Right hindlimb (tissue), 1 donor: ENCODE measurements at regions not wholly inside any gene's neighbourhood (a gene's known extent, or its start where the extent isn't known, plus 50 kb on each side); places are given as distances from the start of the nearest gene placed in this dataset.

ENCODE experiments used
- DNase-seq: peaks from one replicate; pipeline ENCODE4 v3.0.0-alpha.2; 2018

DNA sequence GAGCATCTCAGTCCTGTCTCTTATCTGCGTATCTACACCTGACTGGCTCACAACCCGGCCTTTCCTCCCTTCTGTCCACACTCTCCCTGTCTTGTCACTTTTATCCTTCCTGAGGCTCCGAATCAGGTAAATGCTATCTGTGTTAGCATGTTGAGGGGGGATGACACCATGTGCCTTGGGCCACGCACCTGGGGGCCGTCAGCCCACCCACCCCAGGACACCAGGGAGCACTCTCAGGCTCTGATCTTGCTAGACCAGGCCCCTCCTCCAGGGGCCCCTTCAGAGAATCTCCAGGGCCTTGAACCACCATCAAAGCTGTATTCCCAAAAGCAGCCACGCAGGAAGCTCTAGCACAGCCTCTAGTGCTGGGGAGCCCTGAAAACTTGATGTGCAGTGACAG, 278.7 kb upstream of the SHH start:
- DNase-seq = no peak

DNA sequence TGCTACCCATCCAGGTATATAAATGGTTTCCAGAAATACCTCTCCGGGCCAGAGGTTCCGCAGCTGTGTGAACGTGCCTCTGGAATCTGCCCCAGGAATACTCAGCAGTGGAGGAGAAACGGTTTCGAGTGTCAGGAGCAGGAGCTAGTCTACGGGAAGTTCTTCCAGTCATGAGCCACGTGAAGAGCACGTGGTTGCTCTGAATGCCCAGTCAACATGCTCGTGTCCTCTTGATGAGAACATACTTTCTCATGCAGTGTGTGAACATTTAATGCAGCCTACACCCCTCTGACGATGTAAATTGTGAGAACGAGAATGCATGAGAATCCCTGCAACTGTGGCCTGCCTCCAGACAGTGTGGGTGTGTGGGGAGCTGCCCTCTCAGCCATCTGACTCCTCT, 277.0 kb upstream of the SHH start:
- no peak for DNase-seq

DNA sequence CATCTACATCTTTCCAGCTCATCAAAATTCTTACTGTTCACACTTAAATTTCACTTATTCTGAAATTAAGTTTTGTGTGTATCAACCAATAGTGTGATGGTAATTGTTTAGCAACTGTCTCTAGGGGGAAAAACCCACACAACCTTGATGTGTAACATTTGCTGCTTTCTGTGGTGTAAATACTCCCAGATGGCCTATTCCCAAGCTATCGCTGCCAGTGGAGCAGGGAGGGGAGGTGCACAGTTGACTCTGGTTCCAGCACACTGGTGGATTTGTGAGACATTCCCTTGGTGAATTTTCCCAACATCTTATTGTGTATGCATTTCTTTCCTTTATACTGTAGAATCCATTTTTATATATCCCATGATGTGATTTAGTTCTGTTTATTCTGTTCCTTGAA, 275.9 kb upstream of the SHH start:
- no peak for DNase-seq

DNA sequence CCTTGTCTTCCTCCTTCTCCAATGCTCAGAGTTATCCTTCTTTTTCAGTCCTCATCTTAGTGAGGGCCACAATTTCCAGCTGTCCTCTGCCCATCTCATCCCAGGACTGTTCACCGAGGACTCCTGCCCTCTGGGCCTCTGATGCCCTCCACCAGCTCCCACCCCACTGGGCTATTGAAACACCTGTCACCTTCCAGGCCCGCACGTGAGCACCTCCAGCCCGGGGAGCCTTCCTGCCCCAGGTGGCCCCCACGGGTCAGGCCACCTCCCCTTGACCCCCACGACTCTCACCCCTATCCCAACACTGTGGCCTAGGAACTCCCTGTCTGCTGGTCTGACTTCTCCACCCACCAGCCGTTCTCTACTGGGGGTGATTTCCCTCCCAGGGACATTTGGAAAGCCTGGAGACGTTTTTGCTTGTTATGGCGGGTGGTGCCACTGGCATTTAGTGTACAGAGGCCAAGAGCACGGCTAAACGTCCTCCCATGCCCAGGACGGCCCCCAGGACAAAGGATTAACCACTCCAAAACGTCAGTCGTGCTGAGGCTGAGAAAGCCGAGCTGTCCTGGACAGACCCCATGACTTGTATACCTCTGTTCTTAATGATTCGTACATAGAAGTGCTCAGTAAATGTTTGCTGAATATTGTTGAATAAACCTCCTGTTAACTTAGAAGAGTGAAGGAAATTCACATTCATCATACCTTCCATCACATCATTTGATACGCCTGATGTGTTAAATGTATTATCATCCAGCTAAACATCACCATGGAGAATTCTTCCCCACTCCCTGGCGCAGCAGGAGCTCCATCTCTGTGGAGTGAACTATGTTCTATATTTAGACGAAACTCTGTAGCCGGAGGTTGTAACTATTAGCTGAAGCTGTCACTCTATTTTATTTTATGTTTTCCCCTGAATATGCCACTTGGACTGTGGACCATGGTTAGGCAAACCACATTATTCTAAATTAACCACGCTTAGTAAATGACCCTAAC, 270.1 kb upstream of the SHH start:
- DNase-seq = no peak

DNA sequence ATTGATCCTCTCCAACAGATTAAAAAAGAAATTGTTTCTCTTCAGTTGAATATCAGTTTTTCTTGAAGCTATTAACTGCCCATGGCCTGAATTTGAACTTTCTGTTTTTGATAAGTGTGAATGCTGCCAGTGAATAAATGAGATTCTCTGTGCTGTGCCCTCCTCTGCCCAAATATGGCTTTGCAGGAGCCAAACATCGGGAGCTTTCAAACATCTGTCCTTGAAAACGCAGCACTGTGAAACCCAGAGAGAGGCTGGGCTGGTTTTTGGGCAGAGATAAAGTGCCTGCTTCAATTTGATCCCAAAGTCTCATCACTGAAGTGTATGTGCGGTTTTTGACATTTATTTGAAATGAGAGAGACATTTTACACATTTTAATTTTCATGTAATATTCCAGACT, 268.3 kb upstream of the SHH start:
- no peak for DNase-seq

DNA sequence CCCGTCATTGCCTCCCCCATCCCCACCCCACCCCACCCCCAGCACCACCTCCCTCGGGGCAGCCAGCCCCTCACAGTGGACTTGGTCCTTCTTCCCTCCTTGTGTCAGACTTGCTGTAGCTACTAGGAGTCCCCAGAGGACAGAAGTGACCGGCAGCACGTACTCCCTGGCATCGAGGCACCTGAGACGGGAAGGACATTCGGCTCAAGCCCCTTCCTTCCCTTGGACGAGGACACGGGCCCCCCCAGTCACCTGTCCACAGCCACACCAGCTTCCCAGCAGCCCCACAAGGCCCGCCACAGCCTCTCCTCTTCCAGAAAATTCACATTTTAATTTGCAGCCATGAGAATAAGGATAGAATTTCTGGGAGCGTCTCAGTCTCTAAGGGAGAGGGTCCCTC, 267.8 kb upstream of the SHH start:
- no peak for DNase-seq

DNA sequence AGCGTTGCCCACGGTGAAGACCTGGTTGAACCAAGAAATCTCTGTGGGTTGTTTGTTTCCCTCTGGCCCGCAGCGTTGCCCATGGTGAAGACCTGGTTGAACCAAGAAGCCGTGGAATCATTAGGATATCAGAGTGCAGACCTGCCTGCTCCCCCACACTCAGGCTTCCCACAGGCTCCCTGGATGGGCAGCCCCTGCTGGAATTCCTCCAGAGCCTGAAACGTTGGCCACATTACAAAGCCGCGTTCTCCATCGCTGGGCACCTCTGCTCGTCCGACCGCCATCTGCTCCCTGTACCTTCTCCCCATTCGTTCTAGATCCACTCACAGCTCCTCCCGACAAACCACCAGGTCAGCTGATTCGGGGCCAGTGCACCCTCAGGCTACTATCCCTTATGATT, 266.9 kb upstream of the SHH start:
- DNase-seq = no peak

DNA sequence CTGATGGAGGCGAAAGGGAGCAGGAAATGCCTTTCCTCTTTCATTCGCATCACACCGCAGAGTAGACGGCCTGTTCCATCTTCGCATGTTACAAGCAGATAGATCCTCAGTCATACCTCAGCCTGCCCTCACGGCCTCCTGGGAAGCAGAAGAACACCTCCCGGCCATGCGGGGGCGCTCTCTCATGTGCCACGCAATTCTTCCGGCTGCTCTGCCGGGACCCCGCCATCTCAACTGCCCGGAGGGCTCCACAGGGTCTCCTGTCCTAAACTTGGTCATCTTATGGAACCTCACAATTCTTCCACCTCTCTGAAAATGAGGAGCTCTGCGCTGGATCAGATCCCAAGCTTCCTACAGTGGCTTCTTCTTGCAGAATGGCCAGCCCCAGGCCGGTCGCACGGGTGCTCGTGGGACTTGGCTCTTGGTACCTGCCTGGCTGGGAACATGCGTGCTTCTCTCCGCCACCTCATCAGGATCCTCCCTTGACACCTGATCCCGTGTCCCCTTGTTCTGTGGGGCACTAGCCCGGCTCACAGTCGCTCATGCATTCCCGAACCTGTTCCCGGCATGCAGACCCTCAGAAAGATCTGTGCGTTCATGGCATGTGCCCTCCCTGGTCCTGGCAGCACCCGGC, 262.8 kb upstream of the SHH start:
- DNase-seq = no peak

DNA sequence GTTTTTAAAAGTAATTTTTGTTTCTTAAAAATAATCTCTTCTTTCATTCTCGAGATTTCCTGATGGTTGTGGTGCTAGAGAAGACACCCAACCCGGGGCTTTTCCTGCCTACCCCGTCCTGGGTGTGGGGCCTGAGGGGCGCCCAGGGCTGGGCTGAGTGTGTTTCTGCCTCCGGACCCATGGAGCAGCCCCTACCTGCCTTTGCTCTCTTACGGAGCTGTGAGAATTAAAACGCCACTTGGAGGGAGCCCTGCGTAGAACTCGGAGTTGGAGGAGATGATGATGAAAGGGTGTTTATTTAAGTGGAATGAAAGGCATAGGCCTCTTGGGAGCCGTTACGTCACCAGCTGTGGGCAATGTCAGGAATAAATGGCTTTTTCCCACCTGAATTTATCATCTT, 261.8 kb upstream of the SHH start:
- DNase-seq = no peak

DNA sequence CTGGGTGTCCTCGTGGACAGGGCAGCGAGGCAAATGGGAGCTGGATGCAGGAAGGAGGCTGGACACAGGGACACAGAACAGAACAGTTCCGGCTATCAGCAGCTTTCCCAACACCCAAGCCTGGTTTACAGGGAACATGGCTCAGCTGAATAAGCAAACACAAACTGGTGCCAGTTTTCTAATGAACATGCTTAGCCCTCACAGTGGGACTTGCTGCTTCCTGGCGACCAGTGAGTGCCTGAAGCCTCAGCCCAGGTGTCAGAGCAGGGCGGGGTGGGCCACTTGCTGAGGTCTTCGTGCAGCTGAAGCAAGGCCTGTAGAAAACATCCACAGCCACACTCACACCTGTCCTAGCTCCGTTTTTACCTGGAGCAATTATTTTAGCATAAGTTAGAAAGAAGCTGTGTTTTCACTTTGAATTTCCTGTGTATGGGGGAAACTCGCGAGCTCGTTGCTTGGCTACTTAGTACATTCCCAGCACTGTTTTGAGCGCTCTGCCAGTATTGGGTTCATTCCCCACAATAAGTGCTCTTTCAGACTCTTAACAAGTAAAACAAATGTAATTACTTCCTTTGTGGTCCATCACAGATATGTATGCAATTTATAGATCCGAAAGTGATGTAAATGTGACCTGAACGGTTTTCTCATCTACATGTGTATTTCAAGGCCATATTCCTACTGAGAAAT, 261.2 kb upstream of the SHH start:
- DNase-seq = no peak

DNA sequence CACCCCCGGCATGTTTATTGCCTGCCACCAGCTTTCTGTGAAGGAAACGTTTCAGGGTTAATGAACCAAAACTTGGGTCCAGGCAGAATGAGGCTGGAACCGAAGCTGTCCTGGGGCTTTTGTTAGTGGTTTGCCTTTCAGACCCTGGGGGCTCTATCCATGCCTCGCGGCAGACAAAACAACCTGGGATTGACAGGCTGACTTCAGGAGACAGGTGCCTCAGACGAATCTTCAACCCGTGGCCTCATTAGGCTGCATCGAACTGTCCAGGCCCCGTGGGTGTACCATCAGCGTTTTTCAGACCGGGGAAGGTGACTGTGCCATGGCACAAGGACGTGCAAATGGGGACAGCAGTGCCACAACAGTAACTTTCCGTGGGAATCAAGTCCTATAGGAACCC, 259.3 kb upstream of the SHH start:
- DNase-seq = no peak

DNA sequence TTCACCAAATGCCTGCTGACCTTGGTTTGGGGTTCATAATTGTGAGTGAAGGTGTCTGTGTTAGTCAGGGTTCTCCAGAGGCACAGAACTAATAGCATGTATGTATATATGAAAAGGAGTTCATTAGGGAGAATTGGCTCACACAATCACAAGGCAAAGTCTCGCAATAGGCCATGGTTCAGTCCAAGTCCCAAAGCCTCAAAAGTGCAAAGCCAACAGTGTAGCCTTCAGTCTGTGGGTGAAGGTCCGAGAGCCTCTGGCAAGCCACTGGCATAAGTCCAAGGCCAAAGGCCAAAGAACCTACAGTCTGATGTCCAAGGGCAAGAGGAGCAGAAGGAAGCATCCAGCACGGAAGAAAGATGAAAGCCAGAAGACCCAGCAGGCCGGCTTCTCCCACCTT, 257.6 kb upstream of the SHH start:
- DNase-seq = no peak

DNA sequence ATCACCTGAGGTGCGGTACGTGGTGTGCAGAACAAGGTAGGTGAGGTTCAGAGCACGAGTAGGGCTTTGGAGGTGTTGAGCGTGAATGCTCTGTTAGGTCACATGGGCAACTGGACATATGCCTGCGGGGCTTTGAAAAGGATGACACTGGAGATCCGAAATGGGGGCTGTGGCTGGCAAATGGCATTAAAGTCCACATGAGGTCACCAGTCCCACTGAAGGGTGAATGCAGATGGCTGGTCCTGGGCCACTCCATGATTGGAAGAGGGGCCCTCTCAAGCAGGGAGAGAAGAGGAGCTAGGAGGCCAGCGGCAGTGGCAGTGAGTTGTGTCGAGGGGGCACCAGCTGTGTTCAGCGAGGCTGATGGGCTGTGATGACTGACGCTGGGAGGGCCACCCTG, 254.9 kb upstream of the SHH start:
- no peak for DNase-seq

DNA sequence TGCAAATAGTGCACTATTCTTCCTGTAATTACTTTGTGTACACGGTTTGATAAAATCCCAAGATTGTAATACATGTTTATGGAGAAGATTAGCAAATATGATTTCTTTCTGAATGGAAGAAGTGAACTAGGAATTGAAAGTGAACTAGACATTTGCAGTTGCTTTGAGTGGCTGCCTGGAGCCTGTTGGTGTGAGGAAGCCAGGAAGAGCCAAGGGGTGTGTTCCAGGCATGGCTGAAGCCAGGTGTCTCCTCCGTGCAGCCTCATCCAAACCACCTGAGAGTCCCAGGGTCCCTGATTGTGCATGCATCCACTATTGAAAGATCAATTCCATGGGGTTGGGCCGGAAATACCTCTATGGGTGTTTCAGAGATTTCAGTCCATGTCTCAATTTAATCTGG, 253.1 kb upstream of the SHH start:
- no peak for DNase-seq

DNA sequence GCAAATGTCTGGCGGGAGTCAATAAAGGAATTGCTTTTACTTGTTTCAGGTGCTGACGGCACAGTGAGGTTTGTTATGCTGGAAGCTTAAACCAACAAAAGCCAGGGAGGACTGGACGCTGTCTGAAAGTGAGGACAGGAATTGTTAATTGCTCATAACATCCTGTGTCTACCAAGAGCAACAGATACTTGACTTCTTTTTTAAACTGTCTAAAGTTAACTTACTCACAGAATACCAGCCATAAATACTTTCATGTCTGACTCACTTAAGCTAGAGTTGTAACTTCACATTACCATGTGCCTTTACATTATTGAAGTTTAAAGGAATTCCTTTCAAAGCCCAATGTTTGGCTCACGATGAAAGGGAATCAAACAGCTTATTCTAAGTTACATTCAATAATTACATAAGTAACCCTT, 252.7 kb upstream of the SHH start:
- no peak for DNase-seq

DNA sequence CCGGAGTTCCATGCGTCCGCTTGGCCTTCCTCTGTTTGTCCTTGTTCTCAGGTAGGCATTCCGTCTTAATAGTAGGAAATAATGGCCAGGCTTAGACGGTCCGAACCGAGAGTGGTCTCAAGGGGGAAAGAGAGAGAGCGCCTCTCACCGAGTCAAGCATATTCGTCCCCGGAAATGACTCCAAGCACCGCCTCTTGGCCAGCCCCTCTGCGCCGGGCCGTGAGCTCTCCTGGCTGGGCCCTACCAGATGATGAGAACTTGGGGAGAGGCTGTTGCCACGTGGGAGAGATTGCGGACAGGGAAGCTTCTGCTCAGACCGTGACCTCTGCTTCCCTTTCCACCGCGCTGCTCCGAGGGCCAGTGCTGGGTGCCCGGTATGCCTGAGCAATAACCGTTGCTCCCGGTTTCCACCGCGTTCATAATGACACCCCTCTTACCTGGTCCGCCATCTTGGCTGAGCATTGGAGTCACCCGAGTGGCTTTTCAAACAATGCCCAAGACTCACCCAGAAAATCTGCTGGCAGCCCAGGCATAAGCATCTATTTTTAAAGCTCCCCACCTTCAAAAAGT, 251.1 kb upstream of the SHH start:
- no peak for DNase-seq

DNA sequence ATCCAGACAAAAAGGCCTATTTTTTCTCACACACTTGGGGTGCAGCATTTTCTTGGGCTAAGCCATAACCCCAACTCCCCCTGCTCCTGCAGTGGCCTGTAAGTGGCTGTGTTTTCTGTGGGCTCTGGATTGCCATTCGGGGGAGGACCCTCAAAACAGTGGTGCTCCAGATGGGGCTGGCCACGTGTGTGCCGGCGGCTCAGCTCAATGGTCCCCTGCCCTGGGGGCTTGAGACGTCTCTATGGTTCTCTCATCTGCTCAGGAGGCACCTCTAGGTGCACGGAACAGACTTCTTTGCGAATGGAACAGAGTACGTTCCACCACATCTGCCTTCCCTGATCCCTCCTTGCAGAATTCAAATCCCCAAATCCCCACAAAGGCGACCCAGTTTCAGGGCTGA, 250.0 kb upstream of the SHH start:
- no peak for DNase-seq

DNA sequence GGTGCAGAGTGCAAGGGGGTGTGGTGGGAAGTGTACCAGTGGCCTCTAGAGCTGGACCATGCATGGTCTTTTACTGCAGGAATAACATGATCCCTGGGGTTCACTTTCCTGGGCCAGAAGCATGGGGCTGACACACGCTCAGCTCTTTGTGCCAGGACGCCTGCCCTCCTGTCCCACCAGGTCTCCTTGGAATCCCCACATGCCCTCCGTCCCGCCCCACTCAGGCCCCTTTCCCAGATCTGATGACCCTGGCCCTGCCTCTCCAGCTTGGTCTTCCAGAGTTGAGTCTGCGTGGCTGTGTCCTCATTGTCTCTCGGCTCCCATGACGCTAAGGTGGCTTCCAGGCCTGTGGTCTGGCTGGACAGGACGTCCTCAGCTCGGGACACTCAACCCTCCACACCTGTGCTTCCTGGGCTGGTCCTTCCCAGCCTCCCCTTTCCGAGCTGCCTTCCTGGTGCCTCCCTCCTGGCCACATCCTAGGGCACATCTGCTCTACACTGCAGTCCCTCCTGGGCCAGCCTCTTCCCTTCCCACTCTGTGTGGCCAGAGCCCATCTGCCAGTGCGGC, 249.5 kb upstream of the SHH start:
- DNase-seq = no peak

DNA sequence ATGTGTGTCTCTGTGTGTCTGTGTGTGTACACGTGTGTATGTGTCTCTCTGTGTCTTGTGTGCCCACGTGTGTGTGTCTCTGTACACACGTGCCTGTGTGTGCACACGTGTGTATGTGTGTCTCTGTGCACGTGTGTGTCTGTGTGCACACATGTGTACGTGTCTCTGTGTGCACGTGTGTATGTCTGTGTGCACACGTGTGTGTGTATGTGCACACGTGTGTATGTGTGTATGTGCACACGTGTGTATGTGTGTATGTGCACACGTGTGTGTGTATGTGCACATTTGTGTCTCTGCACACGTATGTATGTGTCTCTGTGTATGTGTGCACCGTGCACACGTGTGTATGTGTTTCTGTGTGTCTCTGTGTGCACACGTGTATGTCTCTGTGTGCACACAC, 248.7 kb upstream of the SHH start:
- DNase-seq = no peak

DNA sequence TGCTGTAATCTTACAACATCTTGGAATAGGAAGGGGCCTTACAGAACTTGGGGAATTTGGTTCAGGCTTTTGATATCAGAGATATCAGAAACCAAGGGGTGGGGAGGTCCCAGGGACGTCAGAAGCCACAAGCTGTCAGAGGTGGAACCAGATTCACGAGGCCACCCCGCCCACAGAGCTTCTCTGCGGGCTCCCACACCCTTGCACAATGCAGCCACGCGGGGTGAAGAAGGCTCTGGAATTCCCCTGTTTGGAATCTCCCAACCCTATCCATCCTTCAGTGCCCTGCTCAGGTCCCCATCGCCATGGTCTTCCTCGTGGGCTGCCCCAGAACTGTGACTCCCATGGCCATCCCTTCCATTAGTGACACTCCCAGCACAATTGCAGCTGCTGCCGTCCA, 247.1 kb upstream of the SHH start:
- DNase-seq = no peak

DNA sequence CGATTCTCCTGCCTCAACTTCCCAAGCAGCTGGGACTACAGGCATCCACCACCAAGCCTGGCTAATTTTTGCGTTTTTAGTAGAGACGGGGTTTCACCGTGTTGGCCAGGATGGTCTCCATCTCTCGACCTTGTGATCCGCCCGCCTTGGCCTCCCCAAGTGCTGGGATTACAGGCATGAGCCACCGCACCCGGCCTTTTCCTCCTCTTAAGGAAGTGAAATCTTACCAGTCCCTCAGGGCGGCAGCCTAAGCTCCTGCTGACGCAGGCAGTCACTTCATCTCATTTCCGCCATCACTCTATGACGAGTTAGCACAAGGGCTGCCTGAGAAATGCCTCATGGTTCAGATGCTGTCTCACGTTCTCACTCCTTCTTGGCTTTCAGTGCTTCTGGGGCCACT, 246.0 kb upstream of the SHH start:
- no peak for DNase-seq

DNA sequence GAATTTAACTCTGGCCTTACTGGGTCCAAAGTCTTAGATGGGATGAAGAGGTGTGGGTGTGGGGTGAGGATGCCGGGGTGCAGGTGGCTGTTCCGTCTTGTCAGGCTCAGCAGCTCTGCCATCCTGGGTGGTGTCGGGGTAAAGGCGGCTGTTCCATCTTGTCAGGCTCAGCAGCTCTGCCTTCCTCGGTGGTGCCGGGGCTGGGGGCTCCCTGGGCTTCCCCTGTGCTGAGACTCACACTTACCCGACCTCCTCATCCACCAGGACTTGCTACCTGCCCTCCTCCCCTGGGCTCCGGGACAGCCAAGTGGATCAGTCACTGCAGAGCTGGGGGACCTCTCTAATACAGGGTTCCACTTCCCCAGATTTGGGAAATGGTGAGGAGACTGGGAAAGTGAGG, 244.3 kb upstream of the SHH start:
- no peak for DNase-seq

DNA sequence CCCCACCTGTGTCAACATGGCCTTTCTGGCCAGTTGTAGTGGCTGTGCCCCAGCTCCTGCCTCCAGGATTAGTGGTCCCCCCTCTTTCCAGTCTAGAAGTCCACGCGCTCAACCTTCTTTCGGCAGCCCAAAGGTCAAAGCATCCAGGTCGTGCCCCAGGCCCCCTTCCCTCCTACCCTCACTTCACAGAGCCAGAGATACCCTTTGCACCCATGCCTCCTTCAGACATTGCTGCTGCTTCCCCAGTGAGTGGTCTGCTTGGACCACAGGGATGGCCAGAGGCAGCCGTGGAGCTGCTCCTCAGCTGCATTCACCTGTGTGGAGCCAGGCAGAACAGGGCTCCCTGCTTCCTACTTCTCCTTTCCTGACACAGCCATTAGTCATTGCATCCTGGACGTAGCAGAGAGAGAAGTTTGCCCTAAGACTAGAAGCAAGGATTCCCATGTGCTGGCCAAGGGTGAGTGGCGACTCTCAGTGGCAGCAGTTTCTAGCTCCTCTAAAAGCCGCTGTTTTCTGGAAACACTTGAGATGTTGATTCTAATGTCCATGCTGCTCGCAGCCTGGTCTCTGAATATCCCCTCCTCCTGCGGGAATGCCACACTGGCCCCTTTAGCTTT, 243.1 kb upstream of the SHH start:
- DNase-seq = no peak
